Mesothelial cell of epicardium (in vitro differentiated cells): ENCODE measurements at regions not wholly inside any gene's neighbourhood (a gene's known extent, or its start where the extent isn't known, plus 50 kb on each side); places are given as distances from the start of the nearest gene placed in this dataset.

Source experiments
- DNase-seq, 2 experiments: peaks; one replicate each; pipeline ENCODE4 v3.0.0; 2021; ENCODE audit warnings: low spot score in 2 of 2; ENCODE audit not compliant: unreplicated experiment in 2 of 2
- H3K27ac Mint-ChIP-seq: 2 replicates; pipeline ENCODE4 v1.8.0; 2021; ENCODE audit warnings: mixed read lengths
- H3K27me3 Mint-ChIP-seq: 2 replicates; pipeline ENCODE4 v1.8.0; 2021; ENCODE audit warnings: low read depth, mixed read lengths
- H3K36me3 Mint-ChIP-seq: 2 replicates; pipeline ENCODE4 v1.8.0; 2021; ENCODE audit warnings: mixed read lengths
- H3K4me1 Mint-ChIP-seq: 2 replicates; pipeline ENCODE4 v1.8.0; 2021; ENCODE audit warnings: mixed read lengths
- H3K4me3 Mint-ChIP-seq: 2 replicates; pipeline ENCODE4 v1.8.0; 2021; ENCODE audit warnings: mild to moderate bottlenecking, moderate library complexity, mixed read lengths
- H3K9me3 Mint-ChIP-seq: 2 replicates; pipeline ENCODE4 v1.8.0; 2021; ENCODE audit warnings: mixed read lengths
- TF ChIP-seq, protein P1 (sequence below): fragments of 200-600 bp; sonication (generic); IDR thresholded peaks from one replicate; pipeline ENCODE4 v1.5.0; 2021; ENCODE audit warnings: antibody characterized with exemption; ENCODE audit not compliant: unreplicated experiment

DNA sequence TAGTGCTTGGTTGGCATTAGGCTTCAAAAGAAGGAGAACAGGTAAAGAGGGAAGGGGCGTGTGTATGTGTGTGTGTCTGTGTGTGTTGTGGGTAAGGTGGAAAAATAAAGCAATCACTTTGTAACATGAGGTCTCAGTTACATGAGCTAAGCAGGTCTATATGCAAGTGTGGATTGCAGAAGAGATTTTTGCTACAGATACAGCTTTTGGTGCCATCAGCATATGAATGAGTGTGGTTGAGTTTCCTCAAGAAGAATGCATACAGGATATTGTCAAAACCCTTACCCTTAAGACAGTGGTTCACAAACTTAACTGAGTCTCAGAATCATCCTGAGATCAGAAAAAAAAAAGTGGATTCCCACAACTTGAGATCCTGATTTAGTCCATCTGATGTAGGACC lies 220.5 kb upstream of the HTR2C start:
- Mint-ChIP-seq H3K36me3 (no peaks in the 10 kb centered on the region), H3K27me3 (no peaks in the 10 kb centered on the region), H3K27ac (no peak overlapping the region), H3K4me1 (peaks cover 6% of the 10 kb centered on the region), H3K4me3 (no peak overlapping the region), H3K9me3 (no peaks in the 10 kb centered on the region)
- no peak for DNase-seq
- TF ChIP-seq, protein P1, sequence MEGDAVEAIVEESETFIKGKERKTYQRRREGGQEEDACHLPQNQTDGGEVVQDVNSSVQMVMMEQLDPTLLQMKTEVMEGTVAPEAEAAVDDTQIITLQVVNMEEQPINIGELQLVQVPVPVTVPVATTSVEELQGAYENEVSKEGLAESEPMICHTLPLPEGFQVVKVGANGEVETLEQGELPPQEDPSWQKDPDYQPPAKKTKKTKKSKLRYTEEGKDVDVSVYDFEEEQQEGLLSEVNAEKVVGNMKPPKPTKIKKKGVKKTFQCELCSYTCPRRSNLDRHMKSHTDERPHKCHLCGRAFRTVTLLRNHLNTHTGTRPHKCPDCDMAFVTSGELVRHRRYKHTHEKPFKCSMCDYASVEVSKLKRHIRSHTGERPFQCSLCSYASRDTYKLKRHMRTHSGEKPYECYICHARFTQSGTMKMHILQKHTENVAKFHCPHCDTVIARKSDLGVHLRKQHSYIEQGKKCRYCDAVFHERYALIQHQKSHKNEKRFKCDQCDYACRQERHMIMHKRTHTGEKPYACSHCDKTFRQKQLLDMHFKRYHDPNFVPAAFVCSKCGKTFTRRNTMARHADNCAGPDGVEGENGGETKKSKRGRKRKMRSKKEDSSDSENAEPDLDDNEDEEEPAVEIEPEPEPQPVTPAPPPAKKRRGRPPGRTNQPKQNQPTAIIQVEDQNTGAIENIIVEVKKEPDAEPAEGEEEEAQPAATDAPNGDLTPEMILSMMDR = no peak

DNA sequence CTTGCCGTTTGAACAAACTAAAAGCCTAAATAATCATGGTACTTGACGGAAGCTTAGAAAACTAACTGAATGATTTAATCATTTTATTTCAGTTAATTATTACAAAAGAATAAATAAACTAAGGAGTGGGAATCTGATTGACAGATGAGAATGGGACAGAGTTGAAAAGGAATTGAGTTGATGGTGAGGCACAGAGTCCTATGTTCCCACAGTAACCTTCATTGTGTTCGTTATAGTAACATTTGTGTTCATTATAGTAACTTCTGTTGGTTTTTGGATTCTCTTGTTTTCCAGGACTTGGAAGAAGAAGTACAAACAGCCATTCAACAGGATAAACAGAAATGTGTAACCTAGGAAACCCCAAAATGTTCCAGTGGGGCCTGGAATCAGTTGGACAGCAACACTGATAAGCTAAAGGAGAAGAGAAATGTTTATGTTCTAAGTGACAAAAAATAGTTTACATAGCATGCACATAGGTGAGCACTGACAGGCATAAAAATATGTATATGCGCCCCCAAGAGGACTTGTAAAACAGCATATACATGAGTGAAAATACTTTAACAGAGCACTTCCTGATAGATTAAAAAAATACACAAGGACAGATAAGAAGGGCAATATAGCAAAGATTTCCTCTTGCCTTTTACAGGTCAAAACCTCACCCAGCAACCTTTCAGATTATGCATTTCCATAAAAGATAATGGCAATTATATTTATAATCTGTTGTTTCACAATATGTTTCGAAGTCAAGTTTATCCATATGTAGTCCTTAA lies 218.6 kb upstream of the HTR2C start:
- H3K27ac Mint-ChIP-seq = no peak overlapping the region

DNA sequence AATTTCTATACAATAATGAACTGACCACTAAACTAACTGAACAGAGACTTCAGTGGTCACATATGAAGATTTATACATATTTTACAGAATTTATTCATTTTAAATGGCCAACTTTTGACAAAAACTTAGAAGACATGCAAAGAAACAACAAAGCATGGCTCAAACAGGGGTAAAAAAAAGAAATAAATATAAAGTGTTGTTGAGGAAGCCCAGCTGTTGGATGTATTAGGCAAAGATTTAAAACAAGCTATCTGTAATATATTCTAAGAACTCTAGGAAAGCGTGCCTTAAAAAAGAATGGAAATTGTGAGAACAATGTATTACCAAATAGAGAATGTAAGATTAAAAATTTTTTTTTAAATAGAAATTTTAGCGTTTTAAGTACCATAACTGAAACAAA lies 210.9 kb upstream of the HTR2C start:
- peaks cover 3% of the 10 kb centered on the region for H3K4me1 Mint-ChIP-seq

More for the DNA sequence above, 218.6 kb upstream of the HTR2C start:
- Mint-ChIP-seq H3K27me3 (no peaks in the 10 kb centered on the region), H3K4me1 (peaks cover 6% of the 10 kb centered on the region), H3K36me3 (no peaks in the 10 kb centered on the region), H3K4me3 (no peak overlapping the region), H3K9me3 (no peaks in the 10 kb centered on the region)
- no peak for DNase-seq
- TF ChIP-seq, protein P1 = no peak

DNA sequence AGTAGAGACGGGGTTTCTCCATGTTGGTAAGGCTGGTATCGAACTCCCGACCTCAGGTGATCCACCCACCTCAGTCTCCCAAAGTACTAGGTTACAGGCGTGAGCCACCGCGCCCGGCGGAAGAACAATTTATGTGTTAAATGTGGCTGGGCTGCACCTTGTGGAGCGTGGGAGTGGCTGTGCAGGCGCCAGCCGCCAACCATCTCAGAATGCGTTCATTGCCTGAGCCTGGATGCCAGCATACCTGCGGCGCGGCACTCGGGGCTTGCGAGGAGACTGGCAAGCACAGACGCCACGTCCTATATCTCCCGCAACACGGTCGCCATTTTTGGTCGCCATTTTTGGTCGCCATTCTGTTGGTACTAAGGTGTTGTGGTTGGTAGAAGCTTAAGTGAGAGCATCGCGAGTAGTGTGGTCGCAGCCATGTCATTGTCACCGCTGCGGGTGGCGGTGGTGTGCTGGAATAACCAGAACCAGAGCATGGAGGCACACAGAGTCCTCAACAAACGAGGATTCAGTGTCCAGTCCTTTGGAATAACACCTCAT lies 193.6 kb upstream of the HTR2C start:
- H3K36me3 Mint-ChIP-seq = no peaks in the 10 kb centered on the region
- H3K27ac Mint-ChIP-seq = no peak overlapping the region
- TF ChIP-seq, protein P1 = no peak
- H3K4me1 Mint-ChIP-seq = no peaks in the 10 kb centered on the region
- no peak for DNase-seq
- no peaks in the 10 kb centered on the region for H3K27me3 Mint-ChIP-seq
- H3K4me3 Mint-ChIP-seq = no peak overlapping the region
- peaks cover 19% of the 10 kb centered on the region for H3K9me3 Mint-ChIP-seq

More for the DNA sequence above, 210.9 kb upstream of the HTR2C start:
- H3K27me3 Mint-ChIP-seq = no peaks in the 10 kb centered on the region
- H3K36me3 Mint-ChIP-seq = no peaks in the 10 kb centered on the region
- H3K9me3 Mint-ChIP-seq = peaks cover 15% of the 10 kb centered on the region
- TF ChIP-seq, protein P1 = no peak
- H3K27ac Mint-ChIP-seq = no peak overlapping the region
- no peak overlapping the region for H3K4me3 Mint-ChIP-seq
- no peak for DNase-seq
